ENCODE measurements at regions not wholly inside any gene's neighbourhood (a gene's known extent, or its start where the extent isn't known, plus 50 kb on each side); places are given as distances from the start of the nearest gene placed in this dataset.
A peak's percentile ranks its signal among the peaks of the same experiment; 100 is the strongest.

DNA sequence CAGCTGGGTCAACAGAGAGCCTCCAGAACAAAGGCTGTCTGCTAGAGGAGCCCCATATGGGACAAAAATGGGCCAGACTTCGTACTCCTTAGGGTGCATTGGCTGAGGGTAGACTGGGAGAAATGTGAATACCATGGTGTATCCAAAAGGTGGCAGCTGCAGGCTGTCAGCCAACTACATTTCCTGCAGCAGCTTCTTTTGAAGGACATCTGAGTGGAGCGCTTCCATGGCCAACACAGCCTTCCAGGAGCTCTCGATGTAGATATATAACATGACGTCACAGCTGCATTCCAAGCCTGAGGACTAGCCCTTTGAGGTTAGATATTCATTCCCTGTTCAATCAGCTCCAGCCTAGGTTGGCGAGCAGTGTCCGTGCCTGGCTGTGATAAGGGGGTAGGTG, 107.7 kb downstream of the MAB21L3 start:
- POLR2A ChIA-PET: no interaction called here
- WGBS (ENCODE audit: low lambda C conversion rate): 37% methylated on average over 5 of the region's 6 CpGs
- peak; percentile 14 for DNase-seq (ENCODE audit: low spot score)

DNA sequence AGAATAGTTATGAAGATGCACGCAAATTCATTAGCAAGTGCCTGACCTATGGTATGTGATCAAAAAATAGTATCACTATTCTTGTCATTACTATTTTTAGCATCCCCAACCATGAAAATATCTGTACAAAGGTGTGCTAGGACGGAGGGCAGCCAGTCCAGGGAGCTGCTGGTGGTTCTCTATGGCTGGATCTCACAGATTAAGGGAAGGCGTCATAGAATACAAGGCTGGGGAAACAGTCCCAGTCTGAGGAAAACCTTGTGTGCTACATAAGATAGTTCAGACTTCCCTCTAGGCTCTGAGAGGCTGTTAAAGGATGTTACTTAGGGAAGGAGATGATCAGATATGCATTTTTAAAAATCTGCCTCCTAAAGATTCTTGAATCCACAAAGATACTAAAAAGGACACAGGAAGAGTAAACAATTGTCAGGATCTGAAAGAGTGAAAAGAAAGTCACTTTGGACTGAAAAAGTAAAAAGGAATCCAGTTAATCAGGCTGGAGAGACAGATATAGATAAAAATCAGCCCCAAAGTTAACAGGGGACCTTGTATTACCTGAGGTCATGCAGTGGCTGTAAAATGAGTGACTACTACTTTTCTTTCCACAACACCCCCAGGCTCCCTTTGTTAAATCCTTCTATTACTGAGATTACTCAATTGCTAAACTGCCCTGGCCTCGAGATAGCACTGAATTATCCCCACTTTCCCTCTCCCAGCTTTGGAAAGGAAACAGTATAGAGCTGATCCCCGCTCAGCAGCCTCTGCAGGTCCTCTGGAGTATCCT, 108.6 kb downstream of the MAB21L3 start:
- CTCF ChIA-PET (ENCODE audit: low intra/inter-chr PET ratio, low total read pairs): no interaction called here
- 43% methylated on average over 5 of the region's 5 CpGs for WGBS (ENCODE audit: low lambda C conversion rate)
- Histone ChIP-seq H3K27ac (ENCODE audit: extremely low read length, insufficient read depth, low read length) (no peak overlapping the region), H3K36me3 (replicated peaks in 1 of 2; ENCODE audit: control insufficient read depth in 1 of 2, insufficient read depth in 2 of 2, low read length in 2 of 2) (no peaks in the 10 kb centered on the region), H4K20me1 (ENCODE audit: insufficient read depth, low read length) (no peaks in the 10 kb centered on the region), H3K79me2 (ENCODE audit: insufficient read depth, low read length) (no peaks in the 10 kb centered on the region), H3K4me2 (ENCODE audit: low read depth, low read length) (no peak overlapping the region), H3K9ac (ENCODE audit: insufficient read depth, low read depth, low read length) (no peak overlapping the region), H3K9me3 (ENCODE audit: low read length) (no peaks in the 10 kb centered on the region), H3K4me3 (replicated peaks in 1 of 3; ENCODE audit: insufficient read depth in 1 of 3, low read depth in 2 of 3, low read length in 3 of 3) (no peak overlapping the region), H2AFZ (ENCODE audit: low read length) (no peak overlapping the region), H3K27me3 (ENCODE audit: control insufficient read depth in 1 of 2, insufficient read depth in 2 of 2, low read length in 2 of 2) (peaks cover 1 to 9% of the 10 kb centered on the region in 2 experiments; a peak in 3 of 5 replicates), H3K4me1 (ENCODE audit: insufficient read depth, low read length) (no peaks in the 10 kb centered on the region)
- in situ Hi-C loops (cut with HindIII; ENCODE audit: extremely low pct_ligation_motif_present, low pct_unique_long_range_greater_than_20kb) (no loop called here), intact Hi-C loops (cut with micrococcal nuclease; ENCODE audit: unreplicated experiment) (no loop called here)
- FAIRE-seq (no peak), ATAC-seq (no peak), DNase-seq (ENCODE audit: low spot score) (no peak)
- no TSS peak for BruUV-seq (replicated peaks)
- POLR2A ChIA-PET: no interaction called here
- no peak for TF ChIP-seq ZNF335 (CRISPR knock-in tag; IDR thresholded peaks at IDR 0.05)
- TF ChIP-seq RFX5 (IDR thresholded peaks at IDR 0.05; ENCODE audit: low read depth, low read length): no peak
- TF ChIP-seq, protein P1, sequence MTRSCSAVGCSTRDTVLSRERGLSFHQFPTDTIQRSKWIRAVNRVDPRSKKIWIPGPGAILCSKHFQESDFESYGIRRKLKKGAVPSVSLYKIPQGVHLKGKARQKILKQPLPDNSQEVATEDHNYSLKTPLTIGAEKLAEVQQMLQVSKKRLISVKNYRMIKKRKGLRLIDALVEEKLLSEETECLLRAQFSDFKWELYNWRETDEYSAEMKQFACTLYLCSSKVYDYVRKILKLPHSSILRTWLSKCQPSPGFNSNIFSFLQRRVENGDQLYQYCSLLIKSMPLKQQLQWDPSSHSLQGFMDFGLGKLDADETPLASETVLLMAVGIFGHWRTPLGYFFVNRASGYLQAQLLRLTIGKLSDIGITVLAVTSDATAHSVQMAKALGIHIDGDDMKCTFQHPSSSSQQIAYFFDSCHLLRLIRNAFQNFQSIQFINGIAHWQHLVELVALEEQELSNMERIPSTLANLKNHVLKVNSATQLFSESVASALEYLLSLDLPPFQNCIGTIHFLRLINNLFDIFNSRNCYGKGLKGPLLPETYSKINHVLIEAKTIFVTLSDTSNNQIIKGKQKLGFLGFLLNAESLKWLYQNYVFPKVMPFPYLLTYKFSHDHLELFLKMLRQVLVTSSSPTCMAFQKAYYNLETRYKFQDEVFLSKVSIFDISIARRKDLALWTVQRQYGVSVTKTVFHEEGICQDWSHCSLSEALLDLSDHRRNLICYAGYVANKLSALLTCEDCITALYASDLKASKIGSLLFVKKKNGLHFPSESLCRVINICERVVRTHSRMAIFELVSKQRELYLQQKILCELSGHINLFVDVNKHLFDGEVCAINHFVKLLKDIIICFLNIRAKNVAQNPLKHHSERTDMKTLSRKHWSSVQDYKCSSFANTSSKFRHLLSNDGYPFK (CRISPR knock-in tag; IDR thresholded peaks at IDR 0.05; ENCODE audit: borderline replicate concordance): no peak
- no peak for TF ChIP-seq ZMYM3 (CRISPR knock-in tag; IDR thresholded peaks at IDR 0.05)
- TF ChIP-seq KLF6 (CRISPR knock-in tag; IDR thresholded peaks at IDR 0.05): no peak
- TF ChIP-seq MIER3 (CRISPR knock-in tag; IDR thresholded peaks at IDR 0.05; ENCODE audit: borderline replicate concordance): no peak
- no peak for TF ChIP-seq RFXANK (CRISPR knock-in tag; IDR thresholded peaks at IDR 0.05)
- no peak for TF ChIP-seq HMG20B (CRISPR knock-in tag; conservative IDR thresholded peaks at IDR 0.05)
- TF ChIP-seq FOXK2 (IDR thresholded peaks at IDR 0.05): no peak

More for the DNA sequence above, 107.7 kb downstream of the MAB21L3 start:
- Histone ChIP-seq H4K20me1 (ENCODE audit: insufficient read depth, low read length) (no peaks in the 10 kb centered on the region), H3K9ac (ENCODE audit: insufficient read depth, low read depth, low read length) (no peak overlapping the region), H3K4me3 (replicated peaks in 1 of 3; ENCODE audit: insufficient read depth in 1 of 3, low read depth in 2 of 3, low read length in 3 of 3) (no peak overlapping the region), H3K79me2 (ENCODE audit: insufficient read depth, low read length) (no peaks in the 10 kb centered on the region), H3K9me3 (ENCODE audit: low read length) (no peaks in the 10 kb centered on the region), H3K36me3 (replicated peaks in 1 of 2; ENCODE audit: control insufficient read depth in 1 of 2, insufficient read depth in 2 of 2, low read length in 2 of 2) (no peaks in the 10 kb centered on the region), H3K27ac (ENCODE audit: extremely low read length, insufficient read depth, low read length) (no peak overlapping the region), H3K4me2 (ENCODE audit: low read depth, low read length) (no peak overlapping the region), H3K4me1 (ENCODE audit: insufficient read depth, low read length) (no peaks in the 10 kb centered on the region), H2AFZ (ENCODE audit: low read length) (no peak overlapping the region), H3K27me3 (ENCODE audit: control insufficient read depth in 1 of 2, insufficient read depth in 2 of 2, low read length in 2 of 2) (peaks cover 1 to 9% of the 10 kb centered on the region in 2 experiments; a peak in 3 of 5 replicates)
- TF ChIP-seq ATF7 (IDR thresholded peaks at IDR 0.05) (peak; percentile 87), ATF7 (CRISPR knock-in tag; IDR thresholded peaks at IDR 0.05) (no peak), SRY (CRISPR knock-in tag; IDR thresholded peaks at IDR 0.05) (no peak), CREB1 (IDR thresholded peaks at IDR 0.05) (peak; percentile 95), CREB1 (CRISPR knock-in tag; IDR thresholded peaks at IDR 0.05) (no peak; the same call in 1 of the 2 replicates), POLR2AphosphoS5 (IDR thresholded peaks at IDR 0.05; ENCODE audit: low read depth, low read length) (no peak), SMC3 (IDR thresholded peaks at IDR 0.05; ENCODE audit: low read length) (peak; percentile 10; the same call in 1 of the 2 replicates), STAG1 (CRISPR knock-in tag; IDR thresholded peaks at IDR 0.05) (peak; percentile 53)
- TF ChIP-seq, protein P2, sequence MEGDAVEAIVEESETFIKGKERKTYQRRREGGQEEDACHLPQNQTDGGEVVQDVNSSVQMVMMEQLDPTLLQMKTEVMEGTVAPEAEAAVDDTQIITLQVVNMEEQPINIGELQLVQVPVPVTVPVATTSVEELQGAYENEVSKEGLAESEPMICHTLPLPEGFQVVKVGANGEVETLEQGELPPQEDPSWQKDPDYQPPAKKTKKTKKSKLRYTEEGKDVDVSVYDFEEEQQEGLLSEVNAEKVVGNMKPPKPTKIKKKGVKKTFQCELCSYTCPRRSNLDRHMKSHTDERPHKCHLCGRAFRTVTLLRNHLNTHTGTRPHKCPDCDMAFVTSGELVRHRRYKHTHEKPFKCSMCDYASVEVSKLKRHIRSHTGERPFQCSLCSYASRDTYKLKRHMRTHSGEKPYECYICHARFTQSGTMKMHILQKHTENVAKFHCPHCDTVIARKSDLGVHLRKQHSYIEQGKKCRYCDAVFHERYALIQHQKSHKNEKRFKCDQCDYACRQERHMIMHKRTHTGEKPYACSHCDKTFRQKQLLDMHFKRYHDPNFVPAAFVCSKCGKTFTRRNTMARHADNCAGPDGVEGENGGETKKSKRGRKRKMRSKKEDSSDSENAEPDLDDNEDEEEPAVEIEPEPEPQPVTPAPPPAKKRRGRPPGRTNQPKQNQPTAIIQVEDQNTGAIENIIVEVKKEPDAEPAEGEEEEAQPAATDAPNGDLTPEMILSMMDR (CRISPR knock-in tag; IDR thresholded peaks at IDR 0.05): peak; percentile 17; the same call in 1 of the 2 replicates
- CTCF ChIA-PET (ENCODE audit: low intra/inter-chr PET ratio, low total read pairs): no interaction called here
- ATAC-seq: peak; percentile 51; the same call in 2 of the 3 replicates
- intact Hi-C loops (cut with micrococcal nuclease; ENCODE audit: unreplicated experiment) (no loop called here), in situ Hi-C loops (cut with HindIII; ENCODE audit: extremely low pct_ligation_motif_present, low pct_unique_long_range_greater_than_20kb) (no loop called here)
- FAIRE-seq: no peak
- no TSS peak for BruUV-seq (replicated peaks)
